Mucosa of stomach (tissue), 1 donor: ENCODE measurements at regions not wholly inside any gene's neighbourhood (a gene's known extent, or its start where the extent isn't known, plus 50 kb on each side); places are given as distances from the start of the nearest gene placed in this dataset.
"Not testable (repeated sequence)": the region's sequence is repeated elsewhere in the genome, so short reads cannot be mapped to it uniquely, and the experiment has no call there.

Source experiments
- H3K27me3 ChIP-seq: one replicate; pipeline ENCODE4 v1.7.0; 2013; ENCODE audit warnings: mild to moderate bottlenecking, low read length; ENCODE audit not compliant: control insufficient read depth, insufficient read depth
- H3K36me3 ChIP-seq: one replicate; pipeline ENCODE4 v1.7.0; 2013; ENCODE audit warnings: low read length; ENCODE audit not compliant: control insufficient read depth, insufficient read depth
- H3K4me1 ChIP-seq: one replicate; pipeline ENCODE4 v1.7.0; 2013; ENCODE audit warnings: mild to moderate bottlenecking, low read length; ENCODE audit not compliant: control insufficient read depth, insufficient read depth
- H3K4me3 ChIP-seq: one replicate; pipeline ENCODE4 v1.7.0; 2013; ENCODE audit warnings: low read length
- H3K9ac ChIP-seq: one replicate; pipeline ENCODE4 v1.7.0; 2013; ENCODE audit warnings: mild to moderate bottlenecking, low read length, moderate library complexity
- H3K9me3 ChIP-seq: one replicate; pipeline ENCODE4 v1.7.0; 2013; ENCODE audit warnings: mild to moderate bottlenecking, low read length, moderate library complexity; ENCODE audit not compliant: control insufficient read depth
- donor health status: Pancreatic carcinoma.

GRCh38 chr6:155882527-155883333, 427.1 kb upstream of the NOX3 start:
- Histone ChIP-seq H3K9ac (no peak overlapping the region), H3K9me3 (no peaks in the 10 kb centered on the region), H3K27me3 (no peaks in the 10 kb centered on the region), H3K4me1 (no peaks in the 10 kb centered on the region), H3K36me3 (no peaks in the 10 kb centered on the region), H3K4me3 (no peak overlapping the region)

- Histone ChIP-seq H3K36me3 (no peaks in the 10 kb centered on the region), H3K27me3 (no peaks in the 10 kb centered on the region), H3K9me3 (no peaks in the 10 kb centered on the region), H3K4me1 (no peaks in the 10 kb centered on the region), H3K4me3 (no peak overlapping the region), H3K9ac (no peak overlapping the region)
Observed at GRCh38 chr6:155881826-155882526, 426.3 kb upstream of the NOX3 start.

GRCh38 chr6:155880900-155881299, 425.3 kb upstream of the NOX3 start:
- Histone ChIP-seq H3K9me3 (no peaks in the 10 kb centered on the region), H3K27me3 (no peaks in the 10 kb centered on the region), H3K4me1 (no peaks in the 10 kb centered on the region), H3K9ac (no peak overlapping the region), H3K4me3 (no peak overlapping the region), H3K36me3 (no peaks in the 10 kb centered on the region)

GRCh38 chr6:155872961-155873360, 417.3 kb upstream of the NOX3 start:
- Histone ChIP-seq H3K9ac (no peak overlapping the region), H3K36me3 (no peaks in the 10 kb centered on the region), H3K4me3 (no peak overlapping the region)

GRCh38 chr6:155867682-155868081, 412.0 kb upstream of the NOX3 start:
- no peak overlapping the region for H3K9ac ChIP-seq
- H3K36me3 ChIP-seq: no peaks in the 10 kb centered on the region
- no peak overlapping the region for H3K4me3 ChIP-seq
- H3K4me1 ChIP-seq: no peaks in the 10 kb centered on the region
- no peaks in the 10 kb centered on the region for H3K9me3 ChIP-seq
- no peaks in the 10 kb centered on the region for H3K27me3 ChIP-seq

More at GRCh38 chr6:155872961-155873360, 417.3 kb upstream of the NOX3 start:
- no peaks in the 10 kb centered on the region for H3K27me3 ChIP-seq
- no peaks in the 10 kb centered on the region for H3K9me3 ChIP-seq
- H3K4me1 ChIP-seq: no peaks in the 10 kb centered on the region

- H3K9me3 ChIP-seq, H3K4me3 ChIP-seq, H3K4me1 ChIP-seq, H3K36me3 ChIP-seq, H3K9ac ChIP-seq, H3K27me3 ChIP-seq: not testable (repeated sequence)
Observed at GRCh38 chr6:155866676-155867390, 411.2 kb upstream of the NOX3 start.

GRCh38 chr6:155861821-155862220, 406.2 kb upstream of the NOX3 start:
- H3K36me3 ChIP-seq: no peaks in the 10 kb centered on the region
- no peak overlapping the region for H3K4me3 ChIP-seq
- H3K4me1 ChIP-seq: no peaks in the 10 kb centered on the region
- no peaks in the 10 kb centered on the region for H3K9me3 ChIP-seq
- H3K9ac ChIP-seq: no peak overlapping the region
- H3K27me3 ChIP-seq: no peaks in the 10 kb centered on the region

GRCh38 chr6:155858906-155859305, 403.3 kb upstream of the NOX3 start:
- not testable (repeated sequence) for H3K9ac ChIP-seq, H3K9me3 ChIP-seq, H3K4me3 ChIP-seq, H3K27me3 ChIP-seq, H3K36me3 ChIP-seq, H3K4me1 ChIP-seq

- H3K36me3 ChIP-seq: no peaks in the 10 kb centered on the region
- H3K4me3 ChIP-seq: no peak overlapping the region
- no peak overlapping the region for H3K9ac ChIP-seq
- no peaks in the 10 kb centered on the region for H3K9me3 ChIP-seq
- no peaks in the 10 kb centered on the region for H3K4me1 ChIP-seq
- no peaks in the 10 kb centered on the region for H3K27me3 ChIP-seq
Observed at GRCh38 chr6:155854787-155855186, 399.1 kb upstream of the NOX3 start.

GRCh38 chr6:155853011-155853410, 397.4 kb upstream of the NOX3 start:
- H3K9ac ChIP-seq: no peak overlapping the region
- H3K9me3 ChIP-seq: no peaks in the 10 kb centered on the region
- H3K27me3 ChIP-seq: no peaks in the 10 kb centered on the region
- no peak overlapping the region for H3K4me3 ChIP-seq
- H3K36me3 ChIP-seq: no peaks in the 10 kb centered on the region
- H3K4me1 ChIP-seq: no peaks in the 10 kb centered on the region

GRCh38 chr6:155850408-155850841, 394.8 kb upstream of the NOX3 start:
- H3K9me3 ChIP-seq: no peaks in the 10 kb centered on the region
- H3K4me1 ChIP-seq: no peaks in the 10 kb centered on the region
- no peak overlapping the region for H3K4me3 ChIP-seq
- H3K27me3 ChIP-seq: no peaks in the 10 kb centered on the region
- H3K36me3 ChIP-seq: no peaks in the 10 kb centered on the region
- no peak overlapping the region for H3K9ac ChIP-seq

- H3K27me3 ChIP-seq: no peaks in the 10 kb centered on the region
- no peak overlapping the region for H3K9ac ChIP-seq
- H3K4me1 ChIP-seq: no peaks in the 10 kb centered on the region
- H3K9me3 ChIP-seq: no peaks in the 10 kb centered on the region
- H3K4me3 ChIP-seq: no peak overlapping the region
- no peaks in the 10 kb centered on the region for H3K36me3 ChIP-seq
Observed at GRCh38 chr6:155847711-155848110, 392.1 kb upstream of the NOX3 start.
